HEK293T (cell line): ENCODE measurements at regions not wholly inside any gene's neighbourhood (a gene's known extent, or its start where the extent isn't known, plus 50 kb on each side); places are given as distances from the start of the nearest gene placed in this dataset.

Experiments
- CTCF ChIA-PET: fragments of 350-600 bp; formaldehyde crosslinking; extraction: SDS; loops from one replicate; lab custom pipeline; 2021; ENCODE audit warnings: antibody characterized with exemption, inconsistent platforms; lab: Yijun Ruan, JAX
- POLR2A ChIA-PET: fragments of 350-600 bp; formaldehyde crosslinking; extraction: SDS; loops from one replicate; lab custom pipeline; 2020; ENCODE audit warnings: antibody characterized with exemption, inconsistent platforms; lab: Yijun Ruan, JAX
- DNase-seq: peaks from one replicate; pipeline ENCODE4 v3.0.0; 2012; ENCODE audit warnings: mixed read lengths; ENCODE audit errors: extremely low spot score
- ARNT ChIP-seq: fragments of 450-650 bp; IDR thresholded peaks from 2 replicates; pipeline ENCODE4 v1.6.1; 2017; ENCODE audit warnings: mild to moderate bottlenecking
- BHLHE40 ChIP-seq: fragments of 450-650 bp; IDR thresholded peaks from 2 replicates; pipeline ENCODE4 v1.6.1; 2016; ENCODE audit warnings: mild to moderate bottlenecking, moderate library complexity, borderline replicate concordance
- CTBP1 ChIP-seq: fragments of 450-650 bp; IDR thresholded peaks from 2 replicates; pipeline ENCODE4 v1.6.1; 2016; ENCODE audit warnings: borderline replicate concordance
- ELF4 ChIP-seq: fragments of 450-650 bp; IDR thresholded peaks from 2 replicates; pipeline ENCODE4 v1.6.1; 2017; ENCODE audit warnings: antibody characterized with exemption
- FOXA1 ChIP-seq: fragments of 450-650 bp; IDR thresholded peaks from 2 replicates; pipeline ENCODE4 v1.6.1; 2016; ENCODE audit warnings: mild to moderate bottlenecking
- FOXK2 ChIP-seq: fragments of 450-650 bp; IDR thresholded peaks from 2 replicates; pipeline ENCODE4 v1.6.1; 2016; ENCODE audit warnings: mild to moderate bottlenecking
- FOXM1 ChIP-seq: fragments of 450-650 bp; IDR thresholded peaks from 2 replicates; pipeline ENCODE4 v1.6.1; 2017; ENCODE audit warnings: mild to moderate bottlenecking, borderline replicate concordance
- HDGF ChIP-seq: fragments of 450-650 bp; IDR thresholded peaks from 2 replicates; pipeline ENCODE4 v1.6.1; 2017; ENCODE audit warnings: antibody characterized with exemption, borderline replicate concordance
- L3MBTL2 ChIP-seq: fragments of 450-650 bp; conservative IDR thresholded peaks from 2 replicates; pipeline ENCODE4 v1.6.1; 2016; ENCODE audit warnings: mild to moderate bottlenecking
- LEF1 ChIP-seq: fragments of 450-650 bp; IDR thresholded peaks from 2 replicates; pipeline ENCODE4 v1.6.1; 2017; ENCODE audit warnings: mild to moderate bottlenecking, borderline replicate concordance
- NFRKB ChIP-seq: fragments of 450-650 bp; IDR thresholded peaks from 2 replicates; pipeline ENCODE4 v1.6.1; 2016; ENCODE audit warnings: mild to moderate bottlenecking, moderate library complexity
- SP1 ChIP-seq: fragments of 450-650 bp; IDR thresholded peaks from 2 replicates; pipeline ENCODE4 v1.6.1; 2017
- SUZ12 ChIP-seq: fragments of 450-650 bp; IDR thresholded peaks from 2 replicates; pipeline ENCODE4 v1.6.1; 2016; ENCODE audit warnings: mild to moderate bottlenecking
- TARDBP ChIP-seq: fragments of 450-650 bp; IDR thresholded peaks from 2 replicates; pipeline ENCODE4 v1.6.1; 2016
- ZNF384 ChIP-seq: fragments of 450-650 bp; IDR thresholded peaks from 2 replicates; pipeline ENCODE4 v1.6.1; 2016
- TF ChIP-seq, protein P1 (sequence below): fragments of 450-650 bp; IDR thresholded peaks from 2 replicates; pipeline ENCODE4 v1.6.1; 2016

DNA sequence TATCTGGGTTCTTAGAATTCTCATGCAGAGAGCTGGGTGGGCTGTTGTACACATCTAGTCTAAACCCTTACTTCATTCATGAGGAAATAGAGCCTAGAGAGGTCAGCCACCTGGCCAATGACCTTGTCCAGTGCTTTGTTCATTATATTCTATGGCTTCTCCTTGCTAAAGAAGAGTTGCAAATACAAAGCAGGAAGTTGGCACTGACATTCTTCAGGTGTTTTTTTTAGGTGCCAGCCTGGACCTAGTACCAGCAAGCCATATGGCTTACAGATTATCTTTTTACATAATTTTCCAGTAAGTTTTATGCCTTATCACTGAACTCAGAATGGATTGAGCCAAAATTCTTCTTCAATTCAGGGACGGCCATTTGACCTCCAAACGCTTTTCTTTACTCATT is 54.7 kb upstream of the PGM2 start:
- TF ChIP-seq TARDBP, result no peak
- no peak for TF ChIP-seq L3MBTL2
- TF ChIP-seq SUZ12, result no peak
- no peak for TF ChIP-seq ELF4
- no peak for TF ChIP-seq HDGF
- TF ChIP-seq BHLHE40, result no peak
- TF ChIP-seq LEF1, result no peak
- no peak for TF ChIP-seq FOXA1
- CTCF ChIA-PET, result no interaction called here
- no peak for DNase-seq
- POLR2A ChIA-PET, result no interaction called here

DNA sequence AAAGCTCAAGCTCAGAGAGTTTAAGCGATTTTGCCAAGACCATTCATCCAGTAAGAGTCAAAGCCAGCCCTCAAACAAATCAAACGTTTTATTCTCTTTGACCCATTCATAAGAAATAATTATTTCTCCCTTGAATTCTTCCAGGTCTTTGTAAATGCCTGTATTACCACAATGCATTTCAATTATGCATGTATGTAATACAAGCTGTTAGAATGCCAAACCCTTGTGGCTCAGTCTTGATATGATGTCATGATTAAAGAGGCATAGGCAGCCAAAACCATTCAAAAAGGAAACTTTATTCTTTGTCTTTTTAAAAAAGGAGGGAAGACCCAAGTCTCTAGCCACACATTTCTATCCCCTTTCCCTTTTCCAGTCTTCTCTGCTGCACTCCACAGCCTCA is 56.5 kb upstream of the PGM2 start:
- POLR2A ChIA-PET, result no interaction called here
- CTCF ChIA-PET, result no interaction called here
- DNase-seq, result no peak
- TF ChIP-seq ARNT (no peak), NFRKB (no peak), SP1 (no peak), FOXM1 (no peak), ELF4 (no peak), FOXA1 (no peak), BHLHE40 (no peak), TARDBP (no peak), LEF1 (no peak), CTBP1 (no peak), HDGF (no peak), L3MBTL2 (no peak)
- TF ChIP-seq, protein P1, sequence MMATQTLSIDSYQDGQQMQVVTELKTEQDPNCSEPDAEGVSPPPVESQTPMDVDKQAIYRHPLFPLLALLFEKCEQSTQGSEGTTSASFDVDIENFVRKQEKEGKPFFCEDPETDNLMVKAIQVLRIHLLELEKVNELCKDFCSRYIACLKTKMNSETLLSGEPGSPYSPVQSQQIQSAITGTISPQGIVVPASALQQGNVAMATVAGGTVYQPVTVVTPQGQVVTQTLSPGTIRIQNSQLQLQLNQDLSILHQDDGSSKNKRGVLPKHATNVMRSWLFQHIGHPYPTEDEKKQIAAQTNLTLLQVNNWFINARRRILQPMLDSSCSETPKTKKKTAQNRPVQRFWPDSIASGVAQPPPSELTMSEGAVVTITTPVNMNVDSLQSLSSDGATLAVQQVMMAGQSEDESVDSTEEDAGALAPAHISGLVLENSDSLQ, result no peak

DNA sequence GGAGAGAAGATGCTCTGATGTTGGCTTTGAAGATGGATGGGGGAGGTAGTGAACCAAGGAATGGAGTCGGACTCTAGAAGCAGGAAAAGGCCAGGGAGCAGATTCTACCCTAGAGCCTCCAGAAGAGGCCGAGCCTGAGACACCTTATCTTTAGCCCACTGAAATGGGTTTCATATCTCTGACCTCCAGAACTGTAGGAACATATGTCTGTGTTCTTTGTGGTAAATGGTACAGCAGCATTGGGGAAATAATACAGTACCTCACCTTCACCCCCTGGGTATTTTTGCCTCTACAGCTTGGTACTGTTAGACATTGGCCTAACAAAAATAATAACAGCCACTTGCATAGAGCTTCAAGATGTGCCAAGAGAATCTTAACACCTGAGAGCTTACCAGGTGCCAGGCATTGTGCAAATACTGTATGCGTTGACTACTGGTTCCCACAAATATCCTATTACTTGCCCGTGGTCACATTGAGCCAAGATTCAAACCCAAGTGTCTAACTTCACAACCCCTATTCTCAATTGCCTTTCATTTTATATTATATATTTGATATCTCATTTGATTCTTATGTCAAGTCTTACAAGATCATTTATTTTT is 57.0 kb upstream of the PGM2 start:
- POLR2A ChIA-PET, result no interaction called here
- DNase-seq, result no peak
- TF ChIP-seq BHLHE40, result no peak
- TF ChIP-seq FOXK2, result no peak
- TF ChIP-seq L3MBTL2, result no peak
- no peak for TF ChIP-seq ARNT
- TF ChIP-seq SP1, result no peak
- TF ChIP-seq NFRKB, result no peak
- no peak for TF ChIP-seq ZNF384
- TF ChIP-seq, protein P1, result no peak
- no peak for TF ChIP-seq LEF1
- CTCF ChIA-PET, result no interaction called here

DNA sequence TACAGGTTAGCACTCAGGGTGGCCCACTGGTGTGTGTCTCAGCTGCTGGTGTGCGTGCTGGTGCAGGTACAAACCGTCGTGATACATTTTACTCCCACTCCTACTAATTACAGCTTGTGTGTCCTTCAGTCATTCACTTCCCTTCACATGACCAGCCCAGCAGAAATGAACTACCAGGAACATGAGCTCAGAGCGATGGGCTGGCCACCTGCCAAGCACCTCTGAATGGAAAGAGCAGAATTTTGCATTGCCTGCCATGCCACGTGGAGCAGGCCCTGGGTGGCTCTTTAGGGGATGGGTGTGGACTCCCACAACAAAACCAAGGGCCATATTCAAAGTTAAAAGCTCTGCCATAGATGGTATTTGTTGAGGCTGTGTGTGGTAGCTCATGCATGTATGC is 58.9 kb upstream of the PGM2 start:
- ChIA-PET POLR2A (interaction anchor here (1.1 kb wide), 1 partner anchor 9 kb away, joined by 3 read pairs; no protein-coding TSS in a partner anchor), CTCF (no interaction called here)
- no peak for TF ChIP-seq HDGF
- TF ChIP-seq TARDBP, result no peak
- no peak for TF ChIP-seq LEF1
- TF ChIP-seq BHLHE40, result no peak
- no peak for TF ChIP-seq SUZ12
- TF ChIP-seq FOXK2, result no peak
- TF ChIP-seq ARNT, result no peak
- no peak for TF ChIP-seq ZNF384
- no peak for DNase-seq

DNA sequence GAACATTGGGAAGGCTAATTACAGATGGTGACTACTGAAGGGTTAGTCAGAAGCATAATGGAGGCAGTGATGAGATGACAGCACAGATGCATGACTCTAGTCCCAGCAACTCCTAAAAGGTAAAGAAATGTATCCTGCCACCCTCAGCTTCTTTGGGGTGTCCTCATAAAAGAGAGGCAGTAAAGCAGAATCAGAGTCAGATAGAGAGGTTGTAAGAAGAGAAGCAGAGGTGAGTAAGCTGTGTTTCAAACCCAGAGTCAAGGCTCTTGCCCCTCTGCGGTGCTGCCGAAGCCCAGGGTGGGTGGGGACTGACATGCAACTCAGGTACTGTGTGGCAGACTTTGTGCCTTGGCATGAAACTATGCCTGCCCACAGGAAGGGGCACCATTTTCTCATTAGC is 59.5 kb upstream of the PGM2 start:
- TF ChIP-seq BHLHE40, result no peak
- no peak for TF ChIP-seq FOXM1
- TF ChIP-seq SUZ12, result no peak
- TF ChIP-seq, protein P1, result no peak
- TF ChIP-seq ELF4, result no peak
- no peak for TF ChIP-seq TARDBP
- TF ChIP-seq NFRKB, result no peak
- CTCF ChIA-PET, result no interaction called here
- POLR2A ChIA-PET, result interaction anchor here (1.1 kb wide), 1 partner anchor 9 kb away, joined by 3 read pairs; no protein-coding TSS in a partner anchor
- no peak for DNase-seq

DNA sequence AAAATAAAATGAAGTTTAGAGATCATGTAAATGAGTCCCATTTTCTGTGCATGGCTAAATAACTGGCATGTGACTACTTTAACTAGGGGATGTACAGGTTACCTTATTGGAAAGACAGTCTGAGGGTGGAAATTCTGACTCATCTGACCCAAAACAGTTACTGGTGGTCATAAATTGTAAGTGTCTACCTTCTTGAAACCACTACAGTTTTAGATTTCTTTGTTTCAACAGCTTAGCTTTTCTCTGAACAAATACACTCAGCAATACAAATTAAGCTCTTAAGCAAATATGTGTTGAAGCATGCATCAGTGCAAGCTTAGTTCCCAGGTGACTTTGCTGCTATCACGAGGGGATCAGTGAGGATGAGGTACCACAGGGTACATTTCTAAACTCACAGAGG is 60.7 kb upstream of the PGM2 start:
- POLR2A ChIA-PET, result no interaction called here
- TF ChIP-seq ZNF384, result no peak
- TF ChIP-seq TARDBP, result no peak
- TF ChIP-seq NFRKB, result no peak
- TF ChIP-seq, protein P1, result no peak
- TF ChIP-seq FOXK2, result no peak
- TF ChIP-seq ARNT, result no peak
- CTCF ChIA-PET, result no interaction called here
- no peak for DNase-seq
